H9 (cell line): ENCODE measurements at regions not wholly inside any gene's neighbourhood (a gene's known extent, or its start where the extent isn't known, plus 50 kb on each side); places are given as distances from the start of the nearest gene placed in this dataset.

Experiments
- DNase-seq: peaks from one replicate; pipeline ENCODE4 v3.0.0-alpha.2; 2017
- H2AFZ ChIP-seq: one replicate; pipeline ENCODE4 v1.6.1; 2013; ENCODE audit warnings: mild to moderate bottlenecking, low read length, control low read depth, moderate library complexity
- H2AK5ac ChIP-seq: 2 replicates; pipeline ENCODE4 v1.6.1; 2013; ENCODE audit warnings: low read length, control low read depth, mixed read lengths; ENCODE audit not compliant: insufficient read length
- H2BK120ac ChIP-seq: one replicate; pipeline ENCODE4 v1.6.1; 2013; ENCODE audit warnings: low read depth, mild to moderate bottlenecking, low read length, control low read depth, inconsistent platforms; ENCODE audit not compliant: poor library complexity, severe bottlenecking
- H2BK12ac ChIP-seq: 2 replicates; pipeline ENCODE4 v1.6.1; 2013; ENCODE audit warnings: low read length, control low read depth, mixed read lengths, low read depth; ENCODE audit not compliant: insufficient read length
- H2BK15ac ChIP-seq: 2 replicates; pipeline ENCODE4 v1.6.1; 2013; ENCODE audit warnings: low read depth, low read length, control low read depth
- H2BK20ac ChIP-seq: one replicate; pipeline ENCODE4 v1.6.1; 2013; ENCODE audit warnings: low read depth, mild to moderate bottlenecking, low read length, control low read depth, inconsistent platforms; ENCODE audit not compliant: poor library complexity, severe bottlenecking
- H2BK5ac ChIP-seq: 2 replicates; pipeline ENCODE4 v1.6.1; 2013; ENCODE audit warnings: low read length, control low read depth, mixed read lengths; ENCODE audit not compliant: insufficient read length
- H3K14ac ChIP-seq: 2 replicates; pipeline ENCODE4 v1.6.1; 2013; ENCODE audit warnings: low read length, control low read depth; ENCODE audit not compliant: insufficient read depth
- H3K18ac ChIP-seq: 2 replicates; pipeline ENCODE4 v1.6.1; 2013; ENCODE audit warnings: low read depth, mild to moderate bottlenecking, mixed read lengths, low read length, control low read depth; ENCODE audit not compliant: insufficient read length
- H3K23ac ChIP-seq: 2 replicates; pipeline ENCODE4 v1.6.1; 2013; ENCODE audit warnings: low read length, control low read depth, mixed read lengths, low read depth; ENCODE audit not compliant: insufficient read length
- H3K23me2 ChIP-seq: 2 replicates; pipeline ENCODE4 v1.6.1; 2013; ENCODE audit warnings: low read depth, mild to moderate bottlenecking, mixed read lengths, low read length, control low read depth; ENCODE audit not compliant: insufficient read length, poor library complexity, severe bottlenecking
- H3K27ac ChIP-seq: 2 replicates; pipeline ENCODE4 v1.5.1; 2013; ENCODE audit warnings: low read length, control low read depth, mixed read lengths, low read depth; ENCODE audit not compliant: insufficient read length
- H3K27me3 ChIP-seq: 2 replicates; pipeline ENCODE4 v1.6.1; 2013; ENCODE audit warnings: low read length, control low read depth, inconsistent platforms; ENCODE audit not compliant: insufficient read depth
- H3K4ac ChIP-seq: 2 replicates; pipeline ENCODE4 v1.6.1; 2013; ENCODE audit warnings: low read depth, mild to moderate bottlenecking, control low read depth, inconsistent platforms, low read length, moderate library complexity
- H3K4me1 ChIP-seq: 2 replicates; pipeline ENCODE4 v1.6.1; 2013; ENCODE audit warnings: low read length, control low read depth, inconsistent platforms; ENCODE audit not compliant: insufficient read depth
- H3K4me2 ChIP-seq: 2 replicates; pipeline ENCODE4 v1.6.1; 2013; ENCODE audit warnings: low read length, control low read depth, mixed read lengths; ENCODE audit not compliant: insufficient read length, insufficient read depth
- H3K56ac ChIP-seq: 2 replicates; pipeline ENCODE4 v1.6.1; 2013; ENCODE audit warnings: low read depth, mild to moderate bottlenecking, mixed read lengths, low read length, control low read depth; ENCODE audit not compliant: insufficient read length
- H3K79me1 ChIP-seq: 2 replicates; pipeline ENCODE4 v1.6.1; 2013; ENCODE audit warnings: low read depth, mild to moderate bottlenecking, moderate library complexity, low read length, control low read depth, inconsistent platforms; ENCODE audit not compliant: insufficient read depth, poor library complexity, severe bottlenecking
- H3K79me2 ChIP-seq: 2 replicates; pipeline ENCODE4 v1.6.1; 2013; ENCODE audit warnings: low read length, control low read depth, inconsistent platforms; ENCODE audit not compliant: insufficient read depth
- H3K9ac ChIP-seq: 2 replicates; pipeline ENCODE4 v1.6.1; 2013; ENCODE audit warnings: low read length, control low read depth, mixed read lengths; ENCODE audit not compliant: insufficient read length; ENCODE audit errors: extremely low read depth
- H3K9me3 ChIP-seq: one replicate; pipeline ENCODE4 v1.6.1; 2013; ENCODE audit warnings: low read depth, low read length, inconsistent platforms; ENCODE audit not compliant: control insufficient read depth
- H3T11ph ChIP-seq: one replicate; pipeline ENCODE4 v1.6.1; 2013; ENCODE audit warnings: mild to moderate bottlenecking, low read length, control low read depth, inconsistent platforms
- H4K20me1 ChIP-seq: one replicate; pipeline ENCODE4 v1.6.1; 2013; ENCODE audit not compliant: control insufficient read depth, insufficient read length, insufficient read depth
- H4K5ac ChIP-seq: 2 replicates; pipeline ENCODE4 v1.6.1; 2013; ENCODE audit warnings: low read depth, mild to moderate bottlenecking, mixed read lengths, low read length, control low read depth; ENCODE audit not compliant: insufficient read length
- H4K8ac ChIP-seq: replicated peaks from 2 replicates; pipeline ENCODE4 v1.6.1; 2013; ENCODE audit warnings: low read length, control low read depth, mixed read lengths, low read depth; ENCODE audit not compliant: insufficient read length
- H4K91ac ChIP-seq: 2 replicates; pipeline ENCODE4 v1.6.1; 2013; ENCODE audit warnings: low read depth, mild to moderate bottlenecking, moderate library complexity, mixed read lengths, low read length, control low read depth; ENCODE audit not compliant: insufficient read length
- H3K27ac Mint-ChIP-seq, 3 experiments: 2 replicates in 2 of 3; 3 replicates in 1 of 3; pipeline ENCODE4 v1.8.0; 2020 to 2021; ENCODE audit warnings: mixed read lengths in 3 of 3, mild to moderate bottlenecking in 1 of 3, moderate library complexity in 1 of 3
- H3K27me3 Mint-ChIP-seq: 2 replicates; pipeline ENCODE4 v1.8.0; 2021; ENCODE audit warnings: low read depth, mild to moderate bottlenecking, moderate library complexity, mixed read lengths
- H3K36me3 Mint-ChIP-seq, 3 experiments: 2 replicates in 2 of 3; 3 replicates in 1 of 3; pipeline ENCODE4 v1.8.0; 2020 to 2021; ENCODE audit warnings: low read depth in 3 of 3, mixed read lengths in 3 of 3; ENCODE audit not compliant: insufficient read depth in 1 of 3
- H3K4me1 Mint-ChIP-seq, 2 experiments: 2 replicates each; pipeline ENCODE4 v1.8.0; 2020; ENCODE audit warnings: mixed read lengths in 2 of 2
- H3K4me3 Mint-ChIP-seq, 2 experiments: 2 replicates in 1 of 2; 3 replicates in 1 of 2; pipeline ENCODE4 v1.8.0; 2020 to 2021; ENCODE audit warnings: mild to moderate bottlenecking in 2 of 2, mixed read lengths in 2 of 2, moderate library complexity in 1 of 2
- H3K9me3 Mint-ChIP-seq, 2 experiments: 2 replicates in 1 of 2; 3 replicates in 1 of 2; pipeline ENCODE4 v1.8.0; 2020; ENCODE audit warnings: mild to moderate bottlenecking in 2 of 2, mixed read lengths in 2 of 2, moderate library complexity in 1 of 2
- CTCF ChIP-seq: fragments of 200-600 bp; sonication (generic); conservative IDR thresholded peaks from 3 replicates; pipeline ENCODE4 v1.8.0; 2021; ENCODE audit warnings: antibody characterized with exemption, mild to moderate bottlenecking
- WGBS: extraction: QIAGEN DNeasy Blood & Tissue Kit; methylation state at CpG from one replicate; pipeline ENCODE4 v1.1.7; 2013; ENCODE audit warnings: missing lambda C conversion rate, low lambda C conversion rate, mixed read lengths; ENCODE audit not compliant: insufficient read length; ENCODE audit errors: extremely low coverage; 5-methylcytosine and 5-hydroxymethylcytosine counted together

GRCh38 chr20:39778847-39779604 is 816.9 kb downstream of the DHX35 start:
- TF ChIP-seq CTCF = no peak
- Histone ChIP-seq H3T11ph (no peak overlapping the region), H3K4me1 (no peaks in the 10 kb centered on the region), H3K4me2 (no peak overlapping the region), H3K4ac (no peak overlapping the region), H3K27ac (no peak overlapping the region), H4K91ac (no peak overlapping the region), H2AK5ac (no peak overlapping the region), H3K23ac (no peak overlapping the region), H2BK15ac (no peak overlapping the region), H3K9me3 (peaks cover 4% of the 10 kb centered on the region), H3K14ac (no peak overlapping the region), H3K23me2 (no peaks in the 10 kb centered on the region), H3K79me2 (no peaks in the 10 kb centered on the region), H3K79me1 (no peaks in the 10 kb centered on the region), H2AFZ (no peak overlapping the region), H2BK120ac (no peak overlapping the region), H3K18ac (no peak overlapping the region), H4K5ac (no peak overlapping the region), H3K27me3 (no peaks in the 10 kb centered on the region; the same call in 1 of the 2 replicates), H4K8ac (no peak overlapping the region), H3K56ac (no peak overlapping the region), H2BK5ac (no peak overlapping the region), H4K20me1 (no peaks in the 10 kb centered on the region), H2BK20ac (no peak overlapping the region), H3K9ac (no peak overlapping the region), H2BK12ac (no peak overlapping the region)
- Mint-ChIP-seq H3K4me3 (no peak overlapping the region), H3K9me3 (peaks cover 5 to 8% of the 10 kb centered on the region in 2 experiments; a peak in 3 of 5 replicates), H3K27ac (no peak overlapping the region; a peak in 1 of 7 replicates), H3K4me1 (no peaks in the 10 kb centered on the region; a peak in 1 of 4 replicates), H3K36me3 (peaks cover 2 to 5% (median 3%) of the 10 kb centered on the region in 3 experiments; a peak in 4 of 7 replicates), H3K27me3 (no peaks in the 10 kb centered on the region)
- no CpG with 5 or more reads among the region's 5 CpGs for WGBS
- no peak for DNase-seq
